ENCODE measurements at regions not wholly inside any gene's neighbourhood (a gene's known extent, or its start where the extent isn't known, plus 50 kb on each side); places are given as distances from the start of the nearest gene placed in this dataset.

- Histone ChIP-seq H3K27ac (no peak overlapping the region), H3K36me3 (no peaks in the 10 kb centered on the region), H3K4me3 (no peak overlapping the region), H3K4me1 (no peaks in the 10 kb centered on the region), H3K9me3 (peaks cover 0 to 11% (median 0%) of the 10 kb centered on the region in 12 donors), H3K27me3 (no peaks in the 10 kb centered on the region)
- no peak for ATAC-seq
- intact Hi-C loops (cut with DNase I) = no loop called here
- DNase-seq = no peak
- TF ChIP-seq POLR2A (IDR thresholded peaks at IDR 0.05) = no peak
- TF ChIP-seq CTCF (IDR thresholded peaks at IDR 0.05) = no peak
- WGBS, 4 donors = 55 to 67% (median 59%) methylated on average over 5 of the region's 5 CpGs
Measured at GRCh38 chr21:21767276-21767675, 769.1 kb downstream of the NCAM2 start.

- ATAC-seq (no peak), DNase-seq (no peak)
- no peaks in the 10 kb centered on the region for H3K27me3 ChIP-seq
- no peaks in the 10 kb centered on the region for H3K36me3 ChIP-seq
- intact Hi-C loops (cut with DNase I) = no loop called here
- H3K4me1 ChIP-seq = no peaks in the 10 kb centered on the region
- H3K4me3 ChIP-seq = no peak overlapping the region
- TF ChIP-seq CTCF (IDR thresholded peaks at IDR 0.05) = no peak
- no peak for TF ChIP-seq POLR2A (IDR thresholded peaks at IDR 0.05)
- peaks cover 0 to 1% (median 0%) of the 10 kb centered on the region in 12 donors for H3K9me3 ChIP-seq
- no peak overlapping the region for H3K27ac ChIP-seq
Measured at GRCh38 chr21:21788591-21788990, 790.4 kb downstream of the NCAM2 start.

GRCh38 chr21:21801921-21802320 is 803.7 kb downstream of the NCAM2 start:
- Histone ChIP-seq H3K4me1 (no peaks in the 10 kb centered on the region), H3K9me3 (peaks cover 0 to 14% (median 0%) of the 10 kb centered on the region in 12 donors), H3K36me3 (no peaks in the 10 kb centered on the region), H3K4me3 (no peak overlapping the region), H3K27ac (no peak overlapping the region), H3K27me3 (no peaks in the 10 kb centered on the region)
- WGBS, 4 donors = 39 to 45% (median 44%) methylated on average over 2 of the region's 2 CpGs
- no peak for DNase-seq
- TF ChIP-seq POLR2A (IDR thresholded peaks at IDR 0.05) = no peak
- TF ChIP-seq CTCF (IDR thresholded peaks at IDR 0.05) = no peak
- intact Hi-C loops (cut with DNase I) = no loop called here
- ATAC-seq = no peak

GRCh38 chr21:21806711-21807597 is 808.7 kb downstream of the NCAM2 start:
- Histone ChIP-seq H3K27ac (no peak overlapping the region), H3K36me3 (no peaks in the 10 kb centered on the region), H3K9me3 (peaks cover 0 to 6% (median 0%) of the 10 kb centered on the region in 12 donors), H3K27me3 (no peaks in the 10 kb centered on the region), H3K4me3 (no peak overlapping the region), H3K4me1 (no peaks in the 10 kb centered on the region)
- no peak for DNase-seq
- intact Hi-C loops (cut with DNase I) = no loop called here
- 66 to 70% (median 68%) methylated on average over 7 of the region's 7 CpGs for WGBS, 4 donors
- ATAC-seq = no peak
- TF ChIP-seq POLR2A (IDR thresholded peaks at IDR 0.05) (no peak), CTCF (IDR thresholded peaks at IDR 0.05) (no peak)
